Colonic mucosa (tissue), 4 donors: ENCODE measurements at regions not wholly inside any gene's neighbourhood (a gene's known extent, or its start where the extent isn't known, plus 50 kb on each side); places are given as distances from the start of the nearest gene placed in this dataset.

Experiments
- DNase-seq: peaks from one replicate; pipeline ENCODE4 v3.0.0-alpha.2; 2020
- H3K27ac ChIP-seq: fragments of 200-600 bp; one replicate; pipeline ENCODE4 v1.8.0; 2021
- H3K27me3 ChIP-seq: fragments of 200-600 bp; one replicate; pipeline ENCODE4 v1.8.0; 2021
- H3K36me3 ChIP-seq: fragments of 200-600 bp; one replicate; pipeline ENCODE4 v1.8.0; 2021
- H3K4me1 ChIP-seq: fragments of 200-600 bp; one replicate; pipeline ENCODE4 v1.8.0; 2021; ENCODE audit warnings: mild to moderate bottlenecking
- H3K4me3 ChIP-seq: fragments of 200-600 bp; one replicate; pipeline ENCODE4 v1.8.0; 2021
- H3K9ac ChIP-seq, 2 donors: one replicate each; pipeline ENCODE4 v1.7.0; 2013; ENCODE audit warnings: control low read depth in 2 of 2, low read depth in 2 of 2, low read length in 2 of 2
- H3K9me3 ChIP-seq: fragments of 200-600 bp; one replicate; pipeline ENCODE4 v1.8.0; 2021
- CTCF ChIP-seq: fragments of 200-600 bp; IDR thresholded peaks from one replicate; pipeline ENCODE4 v1.8.0; 2022; ENCODE audit warnings: antibody characterized with exemption, mild to moderate bottlenecking
- intact Hi-C: fragments of 100-400 bp; cut with DNase I; formaldehyde crosslinking; loops from one replicate; pipeline ENCODE4 v1.14.1; 2022
- donor health status: healthy.
- donor health status: DM: no; HTN: no; CAD: no.
- donor health status: DM: no; HTN: no; CAD: no.

GRCh38 chr4:148776941-148777340 lies 334.7 kb upstream of the NR3C2 start:
- Histone ChIP-seq H3K9me3 (no peaks in the 10 kb centered on the region), H3K4me3 (no peak overlapping the region), H3K4me1 (no peaks in the 10 kb centered on the region), H3K27ac (no peak overlapping the region), H3K9ac (no peak overlapping the region), H3K36me3 (no peaks in the 10 kb centered on the region), H3K27me3 (no peaks in the 10 kb centered on the region)
- intact Hi-C loops: no loop called here
- no peak for TF ChIP-seq CTCF
- DNase-seq: no peak

GRCh38 chr4:148774134-148774533 lies 331.9 kb upstream of the NR3C2 start:
- Histone ChIP-seq H3K9me3 (no peaks in the 10 kb centered on the region), H3K9ac (no peak overlapping the region), H3K27ac (no peak overlapping the region), H3K36me3 (no peaks in the 10 kb centered on the region), H3K27me3 (no peaks in the 10 kb centered on the region), H3K4me1 (no peaks in the 10 kb centered on the region), H3K4me3 (no peak overlapping the region)
- DNase-seq: no peak
- TF ChIP-seq CTCF: no peak
- intact Hi-C loops: no loop called here

- Histone ChIP-seq H3K9me3 (no peaks in the 10 kb centered on the region), H3K36me3 (no peaks in the 10 kb centered on the region), H3K27ac (no peak overlapping the region), H3K4me3 (no peak overlapping the region), H3K9ac (no peak overlapping the region), H3K27me3 (no peaks in the 10 kb centered on the region), H3K4me1 (no peaks in the 10 kb centered on the region)
- TF ChIP-seq CTCF: no peak
- intact Hi-C loops: no loop called here
- DNase-seq: no peak
Observed at GRCh38 chr4:148773313-148773712, 331.1 kb upstream of the NR3C2 start.

GRCh38 chr4:148770848-148771247 lies 328.6 kb upstream of the NR3C2 start:
- no peaks in the 10 kb centered on the region for H3K4me1 ChIP-seq
- intact Hi-C loops: no loop called here

GRCh38 chr4:148770377-148770776 lies 328.2 kb upstream of the NR3C2 start:
- H3K9ac ChIP-seq: no peak overlapping the region
- intact Hi-C loops: no loop called here
- DNase-seq: no peak
- no peaks in the 10 kb centered on the region for H3K9me3 ChIP-seq
- no peak for TF ChIP-seq CTCF
- H3K27ac ChIP-seq: no peak overlapping the region
- no peaks in the 10 kb centered on the region for H3K4me1 ChIP-seq
- H3K27me3 ChIP-seq: no peaks in the 10 kb centered on the region
- H3K36me3 ChIP-seq: no peaks in the 10 kb centered on the region
- H3K4me3 ChIP-seq: no peak overlapping the region

More at GRCh38 chr4:148770848-148771247, 328.6 kb upstream of the NR3C2 start:
- no peak for TF ChIP-seq CTCF
- H3K36me3 ChIP-seq: no peaks in the 10 kb centered on the region
- no peak for DNase-seq
- no peak overlapping the region for H3K27ac ChIP-seq
- no peaks in the 10 kb centered on the region for H3K27me3 ChIP-seq
- H3K9ac ChIP-seq: no peak overlapping the region
- no peaks in the 10 kb centered on the region for H3K9me3 ChIP-seq
- H3K4me3 ChIP-seq: no peak overlapping the region

GRCh38 chr4:148764720-148765119 lies 322.5 kb upstream of the NR3C2 start:
- no peak overlapping the region for H3K27ac ChIP-seq
- no peak for TF ChIP-seq CTCF
- H3K4me3 ChIP-seq: no peak overlapping the region
- no peaks in the 10 kb centered on the region for H3K27me3 ChIP-seq
- DNase-seq: no peak
- H3K4me1 ChIP-seq: no peaks in the 10 kb centered on the region
- H3K9ac ChIP-seq: no peak overlapping the region
- no peaks in the 10 kb centered on the region for H3K36me3 ChIP-seq
- intact Hi-C loops: no loop called here
- no peaks in the 10 kb centered on the region for H3K9me3 ChIP-seq
